GM12873 (cell line): ENCODE measurements at regions not wholly inside any gene's neighbourhood (a gene's known extent, or its start where the extent isn't known, plus 50 kb on each side); places are given as distances from the start of the nearest gene placed in this dataset.
A peak's percentile ranks its signal among the peaks of the same experiment; 100 is the strongest.

ENCODE experiments used
- CTCF ChIP-seq: IDR thresholded peaks from 2 replicates; pipeline ENCODE4 v1.5.1; 2012; ENCODE audit warnings: low read depth, mild to moderate bottlenecking, moderate library complexity, low read length, control low read depth; ENCODE audit not compliant: insufficient read depth; ENCODE audit errors: missing control alignments

- peak; percentile 66 for TF ChIP-seq CTCF
Observed at GRCh38 chrX:39261446-39262147, 460.3 kb downstream of the MID1IP1 start.

GRCh38 chrX:39262641-39263040 lies 461.4 kb downstream of the MID1IP1 start:
- no peak for TF ChIP-seq CTCF

- no peak for TF ChIP-seq CTCF
Observed at GRCh38 chrX:39264023-39264422, 462.8 kb downstream of the MID1IP1 start.

- TF ChIP-seq CTCF, result no peak
Observed at GRCh38 chrX:39267176-39267575, 465.9 kb downstream of the MID1IP1 start.

- TF ChIP-seq CTCF, result no peak
Observed at GRCh38 chrX:39268207-39268606, 466.9 kb downstream of the MID1IP1 start.

GRCh38 chrX:39275500-39276068 lies 474.3 kb downstream of the MID1IP1 start:
- TF ChIP-seq CTCF, result no peak

GRCh38 chrX:39283239-39283638 lies 482.0 kb downstream of the MID1IP1 start:
- TF ChIP-seq CTCF, result no peak
